CD1c-positive myeloid dendritic cell (primary cell): ENCODE measurements at regions not wholly inside any gene's neighbourhood (a gene's known extent, or its start where the extent isn't known, plus 50 kb on each side); places are given as distances from the start of the nearest gene placed in this dataset.
A peak's percentile ranks its signal among the peaks of the same experiment; 100 is the strongest.
"Not testable (repeated sequence)": the region's sequence is repeated elsewhere in the genome, so short reads cannot be mapped to it uniquely, and the experiment has no call there.

ENCODE experiments used
- DNase-seq: peaks from one replicate; pipeline ENCODE4 v3.0.0-alpha.2; 2016; ENCODE audit errors: extremely low spot score

DNA sequence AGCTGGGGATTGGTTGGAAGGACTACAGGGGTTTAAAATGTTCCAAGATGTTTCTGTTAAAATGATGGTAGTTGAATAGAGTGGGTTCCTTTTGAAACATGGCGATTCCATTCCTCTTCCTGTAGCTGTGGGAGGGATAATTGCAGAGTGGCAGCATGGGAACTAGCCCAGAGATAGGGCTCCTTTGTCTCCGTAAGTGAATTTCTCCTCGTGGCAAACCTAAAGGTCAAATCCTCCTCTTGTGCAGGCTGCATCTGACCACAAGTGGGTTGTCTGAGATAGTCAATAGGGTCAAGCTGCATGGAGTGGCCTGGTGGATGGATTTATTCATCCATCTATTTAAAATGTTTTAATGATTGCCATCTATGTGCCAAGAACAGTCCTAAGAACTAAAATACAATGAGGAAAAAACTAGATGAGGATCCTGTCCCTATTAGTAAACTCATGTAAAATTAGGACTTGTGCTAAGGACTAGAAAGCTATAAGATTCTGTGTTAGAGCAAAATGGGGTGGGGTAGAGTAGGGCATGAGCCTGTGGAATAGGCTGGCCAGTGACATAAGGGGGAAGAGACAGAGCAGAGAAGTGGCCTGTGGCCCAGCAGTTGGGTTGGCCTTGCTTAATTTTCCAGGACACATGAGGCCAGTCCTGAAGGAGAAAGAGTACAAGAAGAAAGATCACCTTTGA lies 89.1 kb upstream of the IVNS1ABP start:
- DNase-seq = no peak

DNA sequence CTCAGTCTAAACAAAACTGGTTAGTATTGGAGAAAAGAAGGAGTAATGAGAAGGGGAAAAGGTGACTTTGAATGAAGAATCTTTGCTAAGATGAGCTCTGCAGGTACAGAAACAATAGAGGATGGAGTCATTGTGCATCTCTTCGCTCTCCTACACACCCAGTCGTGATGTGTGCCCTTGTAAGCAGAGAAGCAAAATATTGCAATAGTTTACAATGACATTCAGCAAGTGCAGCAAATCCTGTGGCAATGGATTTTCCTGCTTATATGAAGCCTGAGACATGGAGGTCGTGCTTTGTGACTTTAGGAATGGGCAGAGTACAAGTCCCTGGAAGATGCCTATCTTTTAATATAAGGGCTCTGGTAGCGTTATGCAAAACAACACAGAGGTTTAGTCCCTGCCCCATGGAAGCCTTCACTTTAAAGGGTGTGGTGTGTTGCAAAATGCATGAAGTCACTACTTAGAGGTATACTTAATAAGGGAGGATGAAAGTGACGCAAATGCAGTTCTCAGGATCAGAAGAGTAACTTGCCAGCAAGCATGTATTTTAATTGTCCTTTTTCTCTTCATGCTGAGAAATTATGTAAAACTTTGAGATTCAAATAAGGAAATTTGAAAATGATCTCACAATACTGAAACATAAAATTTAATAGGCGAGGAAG lies 88.0 kb upstream of the IVNS1ABP start:
- DNase-seq = no peak

DNA sequence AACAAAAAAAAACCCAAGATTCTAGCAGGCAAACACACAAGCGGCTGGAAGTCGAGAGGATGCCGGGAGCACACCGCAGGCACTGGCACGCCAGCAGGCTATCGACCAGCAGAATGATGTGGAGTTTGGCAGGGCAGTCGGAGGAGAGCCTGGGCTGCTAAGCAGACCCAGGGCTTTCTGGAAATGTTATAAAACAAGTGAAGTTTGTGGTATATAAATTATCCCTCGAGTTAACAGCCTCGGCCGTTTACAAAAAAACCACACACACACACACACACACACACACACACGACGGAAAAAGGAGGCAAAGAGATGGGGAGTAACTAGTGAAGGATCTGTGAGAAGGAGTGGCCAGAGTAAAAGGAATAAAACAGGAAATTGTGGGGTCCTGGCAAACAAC lies 87.2 kb upstream of the IVNS1ABP start:
- DNase-seq = no peak

DNA sequence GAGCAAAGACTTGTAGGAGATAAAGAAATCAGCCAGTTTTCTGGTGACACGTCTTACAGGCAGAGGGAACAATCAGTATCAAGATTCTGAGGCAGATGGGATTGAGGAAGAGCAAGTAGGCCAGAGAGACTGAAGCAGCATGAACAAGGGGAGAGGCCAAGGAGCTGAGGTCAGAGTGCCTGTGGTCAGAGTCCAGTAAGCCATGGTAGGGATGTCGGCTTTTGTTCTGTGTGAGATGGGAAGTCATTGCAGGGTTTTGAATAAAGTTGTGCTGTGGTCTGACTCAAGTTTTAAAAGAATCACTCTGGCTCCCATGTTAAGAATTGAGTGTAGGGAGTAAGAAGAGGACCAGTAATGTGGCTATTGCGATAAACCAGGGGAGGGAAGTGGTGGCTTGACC lies 85.9 kb upstream of the IVNS1ABP start:
- DNase-seq = peak; percentile 18

DNA sequence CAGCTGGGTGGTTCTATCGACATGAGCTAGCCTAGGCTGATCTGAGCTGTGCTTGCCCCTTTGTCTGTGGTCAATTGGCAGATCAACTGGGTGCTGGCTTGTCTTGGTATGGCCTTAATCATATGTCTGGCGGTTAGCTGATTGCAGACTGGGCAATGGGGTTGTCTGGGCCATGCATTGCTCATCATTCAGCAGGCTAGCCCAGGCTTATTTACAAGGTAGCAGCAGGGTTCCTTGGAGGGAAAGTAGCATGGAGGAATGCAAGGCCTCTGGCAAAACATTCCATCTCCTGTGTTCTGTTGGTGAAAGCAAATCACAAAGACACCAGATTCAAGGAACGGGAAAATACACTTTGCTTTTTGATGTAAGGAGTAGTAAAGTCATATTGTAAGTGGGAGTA lies 84.0 kb upstream of the IVNS1ABP start:
- DNase-seq = no peak

DNA sequence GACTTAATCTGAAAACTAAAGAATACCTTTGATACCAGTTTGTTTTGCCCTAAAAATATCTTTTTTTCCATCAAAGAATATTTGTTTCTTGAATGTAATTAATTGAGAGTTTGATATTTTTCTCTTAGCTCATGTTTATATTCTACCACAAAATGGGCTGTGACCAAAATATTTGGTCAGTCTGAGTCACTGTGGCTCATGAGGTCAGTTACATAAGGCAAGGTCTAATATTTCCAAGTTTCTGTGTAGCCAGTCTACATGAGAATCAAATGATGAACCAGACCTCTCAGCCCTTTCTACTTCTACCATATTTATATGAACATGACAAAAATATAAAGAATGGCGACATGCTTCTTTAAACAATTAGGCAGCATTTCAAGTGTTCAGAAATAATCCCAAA lies 83.0 kb upstream of the IVNS1ABP start:
- DNase-seq = no peak

DNA sequence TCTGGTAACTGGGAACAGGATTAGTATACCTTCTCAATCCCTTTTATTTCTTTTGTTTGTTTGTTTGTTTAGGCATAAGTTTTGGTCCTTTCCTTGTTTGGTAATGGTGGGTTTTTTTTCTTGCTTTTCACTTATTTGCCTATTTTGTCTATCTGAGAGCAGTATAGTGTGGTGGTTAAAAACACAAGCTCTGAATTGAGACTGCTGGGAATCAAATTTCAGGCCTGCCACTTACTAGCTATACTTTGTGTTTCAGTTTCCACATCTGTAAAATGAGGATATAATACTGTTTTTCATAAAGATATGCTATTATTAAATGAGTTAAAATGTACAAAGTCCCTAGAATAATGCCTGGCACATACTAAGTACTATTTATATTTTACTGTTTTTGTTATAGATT lies 81.6 kb upstream of the IVNS1ABP start:
- no peak for DNase-seq

DNA sequence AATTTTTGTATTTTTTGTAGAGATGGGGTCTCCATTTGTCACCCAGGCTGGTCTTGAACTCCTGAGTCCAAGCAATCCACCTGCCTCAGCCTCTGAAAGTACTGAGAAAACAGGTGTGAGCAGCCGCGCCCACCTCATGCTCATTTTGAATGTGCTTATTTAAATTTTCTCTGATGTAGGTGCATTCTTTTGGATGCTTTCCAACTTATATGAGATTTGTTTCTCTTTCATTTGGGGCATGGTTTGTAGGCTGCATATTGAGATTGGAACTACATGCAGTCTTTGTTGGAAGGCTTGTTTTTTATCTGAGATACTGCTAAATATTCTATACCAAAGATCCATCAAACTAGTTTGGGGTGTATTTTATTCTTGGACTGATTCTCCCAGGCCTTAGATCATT lies 81.0 kb upstream of the IVNS1ABP start:
- no peak for DNase-seq

DNA sequence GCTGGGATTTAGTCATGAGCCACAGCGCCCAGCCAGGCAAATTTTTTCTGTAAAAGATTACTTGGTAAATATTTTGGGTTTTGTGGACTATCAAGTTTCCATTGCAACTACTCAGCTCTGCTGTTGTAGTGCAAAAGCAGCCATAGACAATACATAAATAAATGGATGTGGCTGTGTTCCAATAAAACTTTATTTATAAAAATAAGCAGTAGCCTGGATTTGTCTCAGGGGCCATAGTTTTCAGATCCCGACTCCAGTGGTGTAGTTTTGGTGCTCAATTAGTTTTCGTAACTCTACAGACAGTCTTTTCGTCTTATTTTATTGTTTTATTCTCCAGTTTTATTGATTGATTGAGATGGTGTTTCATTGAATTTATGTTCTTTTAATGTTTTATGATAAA lies 80.1 kb upstream of the IVNS1ABP start:
- no peak for DNase-seq

DNA sequence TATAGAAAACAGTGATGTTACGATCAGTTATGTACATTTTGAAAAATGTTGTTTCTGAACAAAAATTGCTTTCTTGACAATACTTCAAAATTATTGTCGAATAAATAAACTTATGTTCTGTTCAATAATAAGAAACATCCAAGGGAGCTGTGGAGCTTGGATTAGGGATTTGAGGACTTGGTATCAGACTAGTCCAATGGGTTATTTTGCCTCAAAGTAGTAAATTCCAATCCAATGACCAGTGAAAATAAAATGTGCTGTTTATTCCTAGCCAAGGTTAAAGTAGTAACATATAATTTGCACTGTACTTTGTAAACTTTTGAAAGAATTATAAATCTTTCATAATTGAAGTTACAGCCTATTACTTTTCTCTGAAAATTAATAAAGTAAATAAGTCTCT lies 79.1 kb upstream of the IVNS1ABP start:
- no peak for DNase-seq

DNA sequence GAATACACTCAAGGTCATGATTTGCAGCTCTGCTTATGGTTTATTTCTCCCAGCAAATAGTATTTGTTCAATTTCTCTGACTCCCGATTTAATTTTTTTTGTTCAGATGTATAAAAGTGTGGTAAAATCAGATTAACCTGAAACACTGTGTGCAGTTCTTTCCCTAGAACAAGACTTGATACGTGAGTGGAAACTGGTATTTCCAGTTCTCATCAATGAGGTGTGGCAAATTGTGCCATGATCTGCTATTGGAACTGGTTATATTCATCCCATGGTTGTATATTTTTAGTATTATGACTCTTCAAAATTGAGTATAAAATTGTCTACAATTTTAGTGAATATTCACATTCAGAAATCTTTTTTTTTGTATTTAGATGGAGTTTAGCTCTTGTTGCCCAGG lies 76.8 kb upstream of the IVNS1ABP start:
- DNase-seq = no peak

DNA sequence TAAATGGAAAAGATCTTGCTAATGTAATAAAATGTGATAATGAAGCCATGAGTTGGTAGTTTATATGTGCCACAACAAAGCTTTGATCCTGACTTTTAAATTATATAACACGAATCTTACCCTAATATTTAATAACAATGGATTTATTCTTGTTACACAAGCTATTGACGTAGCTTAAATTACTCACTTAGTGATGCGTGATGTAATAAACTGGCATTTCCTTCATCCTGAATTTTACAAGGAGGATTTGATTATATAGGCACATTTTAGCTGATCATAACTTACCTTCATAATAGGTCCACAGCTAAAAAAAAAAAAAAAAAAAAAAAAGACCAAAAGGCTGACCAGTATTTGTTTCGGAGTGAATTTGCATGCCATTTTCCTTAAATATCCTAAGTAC lies 76.2 kb upstream of the IVNS1ABP start:
- DNase-seq = no peak

DNA sequence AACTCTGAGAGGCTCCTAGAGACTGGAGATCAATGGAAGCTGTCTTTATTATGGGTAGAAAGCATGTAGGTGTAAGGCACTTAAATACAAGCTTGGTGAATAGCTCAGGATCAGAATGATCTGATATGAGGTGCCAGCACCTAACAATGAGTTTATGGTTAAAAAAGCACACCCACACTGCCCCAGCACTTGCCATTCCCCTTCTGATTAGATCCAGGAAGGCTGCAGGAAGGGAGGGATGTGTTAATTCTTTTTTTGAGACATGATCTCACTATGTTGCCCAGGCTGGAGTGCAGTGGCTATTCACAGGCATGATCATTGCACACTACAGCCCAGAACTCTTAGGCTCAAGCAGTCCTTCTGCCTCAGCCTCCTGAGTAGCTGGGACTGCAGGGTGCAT lies 71.8 kb upstream of the IVNS1ABP start:
- DNase-seq = no peak

DNA sequence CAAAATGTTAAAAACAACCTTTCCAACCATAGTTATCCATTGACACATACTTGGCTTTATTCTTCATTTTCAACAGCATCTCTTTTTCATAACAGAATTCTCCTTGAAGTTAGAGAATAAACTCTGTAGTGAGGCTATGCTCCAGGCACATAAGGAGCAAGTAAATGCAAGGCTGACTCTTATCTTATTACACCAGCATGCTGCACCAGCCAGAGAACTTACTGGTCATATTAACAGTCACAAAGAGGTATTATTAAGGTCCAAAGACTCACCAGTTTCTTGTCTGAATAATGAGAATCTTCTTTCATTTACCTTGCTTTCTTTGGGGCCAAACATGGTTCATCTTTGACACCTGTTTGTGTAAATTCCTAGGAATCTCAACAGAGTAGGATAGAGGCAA lies 71.3 kb upstream of the IVNS1ABP start:
- DNase-seq = no peak

DNA sequence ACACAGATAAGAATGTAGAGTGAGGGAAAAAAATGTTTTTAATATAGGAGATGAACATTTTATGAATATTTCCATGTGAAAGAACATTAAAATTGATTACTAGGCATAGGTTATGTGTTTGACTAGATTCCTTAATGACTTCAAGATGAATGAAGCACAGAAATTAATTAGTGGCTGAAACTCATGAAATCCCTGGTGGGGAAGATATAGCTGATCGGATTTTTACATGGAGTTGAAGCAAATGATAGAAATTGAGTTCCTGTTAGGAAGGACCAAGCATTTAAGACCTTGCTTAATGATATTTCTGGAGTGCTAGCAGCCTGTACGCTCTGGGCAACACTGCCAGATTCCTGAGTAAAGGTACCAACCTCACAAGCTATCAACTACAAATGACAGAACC lies 68.9 kb upstream of the IVNS1ABP start:
- DNase-seq = no peak

DNA sequence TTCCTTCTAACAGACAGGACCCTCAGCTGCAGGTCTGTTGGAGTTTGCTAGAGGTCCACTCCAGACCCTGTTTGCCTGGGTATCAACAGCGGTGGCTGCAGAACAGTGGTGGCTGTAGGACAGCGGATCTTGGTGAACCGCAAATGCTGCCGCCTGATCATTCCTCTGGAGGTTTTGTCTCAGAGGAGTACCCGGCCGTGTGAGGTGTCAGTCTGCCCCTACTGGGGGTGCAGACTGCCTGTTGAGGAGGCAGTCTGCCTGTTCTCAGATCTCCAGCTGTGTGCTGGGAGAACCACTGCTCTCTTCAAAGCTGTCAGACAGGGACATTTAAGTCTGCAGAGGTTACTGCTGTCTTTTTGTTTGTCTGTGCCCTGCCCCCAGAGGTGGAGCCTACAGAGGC lies 66.8 kb upstream of the IVNS1ABP start:
- not testable (repeated sequence) for DNase-seq

DNA sequence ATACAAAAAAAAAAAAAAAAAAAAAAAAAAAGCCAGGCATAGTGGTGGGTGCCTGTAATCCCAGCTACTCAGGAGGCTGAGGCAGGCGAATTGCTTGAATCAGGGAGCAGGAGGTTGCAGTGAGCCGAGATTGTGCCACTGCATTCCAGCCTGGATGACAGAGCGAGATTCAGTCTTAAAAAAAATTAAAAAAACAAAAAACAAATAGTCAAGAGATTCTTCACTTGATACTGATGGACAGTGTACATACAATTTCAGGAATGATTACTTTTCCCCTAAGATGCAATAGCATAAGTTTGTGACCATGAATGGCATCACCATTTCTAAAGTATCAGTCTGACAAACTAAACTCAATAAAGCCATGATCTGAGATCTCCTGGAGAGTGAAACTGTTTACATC lies 60.8 kb upstream of the IVNS1ABP start:
- no peak for DNase-seq

DNA sequence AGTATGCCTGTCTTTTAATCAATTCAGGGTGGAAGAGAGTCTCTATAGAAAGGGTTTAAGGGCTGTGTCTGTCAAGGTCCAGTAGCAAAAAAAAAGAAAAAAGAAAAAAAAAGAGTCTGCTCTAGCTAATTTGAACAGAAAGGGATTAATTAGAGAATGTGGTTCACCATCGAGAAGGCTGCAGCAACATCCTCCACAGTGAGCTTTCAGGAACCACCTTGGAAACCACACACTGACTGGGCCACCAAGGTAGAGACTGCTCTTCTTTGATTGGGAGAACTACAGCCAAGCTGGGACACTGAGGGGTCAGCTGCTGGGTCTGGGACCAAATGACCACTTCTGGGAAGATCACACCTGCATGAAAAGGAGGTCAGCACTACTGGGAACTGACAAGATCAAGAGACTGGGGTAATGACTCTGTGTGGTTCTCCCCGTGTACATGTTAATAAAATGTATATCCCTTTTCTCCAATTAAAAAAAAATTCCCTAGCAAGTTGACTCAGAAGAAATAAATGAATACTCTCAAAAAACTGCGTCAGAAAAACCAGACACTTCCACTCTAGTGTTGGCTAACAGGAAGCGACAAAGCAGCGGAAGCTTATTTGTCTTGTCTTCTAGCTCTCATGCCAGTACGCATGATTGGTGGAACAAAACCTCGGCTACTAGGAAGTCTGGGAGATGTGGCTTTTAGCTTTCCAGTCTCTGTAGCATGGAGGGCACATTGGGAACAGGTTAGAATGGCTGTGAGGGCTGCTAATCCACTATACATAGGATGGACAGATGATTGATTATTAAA lies 60.0 kb upstream of the IVNS1ABP start:
- DNase-seq = peak; percentile 66

DNA sequence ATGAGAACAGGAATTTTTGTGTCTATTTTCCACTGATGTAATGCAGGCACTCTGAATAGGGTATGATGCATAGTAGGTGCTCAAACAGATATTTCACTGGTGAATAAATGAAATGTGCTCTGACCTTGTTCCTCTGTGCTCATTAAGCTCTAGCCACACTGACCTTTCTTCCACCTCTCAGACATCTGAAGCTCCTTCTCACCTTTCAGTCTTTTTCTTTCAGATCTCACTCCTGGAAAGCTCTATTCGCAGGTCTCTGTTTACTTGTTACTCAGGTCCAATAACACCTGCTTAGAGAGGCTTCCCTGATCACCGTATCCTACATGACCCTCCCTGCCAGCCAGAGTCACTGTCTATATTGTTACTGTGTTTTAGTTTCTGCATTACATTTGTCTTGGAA lies 59.2 kb upstream of the IVNS1ABP start:
- no peak for DNase-seq

DNA sequence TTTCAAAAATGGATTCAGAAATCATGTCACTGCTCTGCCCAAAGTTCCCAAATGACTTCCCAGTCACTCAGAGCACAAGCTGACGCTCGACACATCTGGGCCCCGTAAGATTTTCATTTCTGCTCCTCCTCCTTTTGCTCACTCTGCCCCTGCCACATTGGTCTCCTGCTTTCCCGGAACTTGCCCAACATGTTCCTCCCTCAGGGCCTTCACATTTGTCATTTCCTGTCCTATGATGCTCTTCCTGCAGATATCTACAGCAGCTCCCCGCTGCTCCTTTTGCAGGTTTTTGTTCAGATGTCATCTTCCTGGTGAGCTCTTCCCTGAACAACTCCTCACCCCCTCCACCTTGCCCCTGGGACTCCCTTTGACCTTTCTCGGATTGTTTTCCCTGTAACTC lies 58.5 kb upstream of the IVNS1ABP start:
- peak; percentile 58 for DNase-seq

DNA sequence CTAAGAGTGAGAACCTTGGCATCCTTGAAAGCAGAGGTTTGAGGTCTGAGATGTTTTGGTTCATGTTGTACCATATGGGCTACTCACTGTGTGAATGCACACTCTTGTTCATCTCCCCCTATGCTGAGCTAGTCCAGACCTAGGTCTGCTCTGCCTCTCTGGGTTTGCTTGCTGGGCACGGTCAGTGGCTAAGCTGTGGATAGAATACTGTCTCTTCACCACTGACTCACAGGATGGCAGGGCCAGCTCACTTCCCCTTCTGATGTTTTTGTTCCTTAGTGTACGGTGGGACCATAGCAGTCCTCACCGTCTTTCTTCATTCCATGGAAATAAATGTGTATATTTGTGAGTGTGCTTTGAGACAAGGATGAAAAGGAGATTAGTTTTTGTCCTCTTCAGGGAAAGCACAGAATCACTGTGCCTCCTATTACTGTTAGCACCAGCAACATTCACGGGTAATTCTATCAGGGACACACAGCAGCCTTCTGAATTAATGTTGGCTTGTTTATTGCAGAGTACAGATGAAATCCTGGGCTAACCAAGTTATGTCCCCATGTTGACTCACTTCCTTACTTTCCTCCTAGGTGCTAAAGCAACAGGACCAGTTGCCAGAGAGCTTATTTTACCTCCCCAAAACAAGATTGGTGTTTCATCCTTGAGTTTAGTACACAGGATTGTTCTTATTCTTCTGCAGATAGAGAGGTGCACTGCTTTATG lies 56.9 kb upstream of the IVNS1ABP start:
- peak; percentile 77 for DNase-seq

DNA sequence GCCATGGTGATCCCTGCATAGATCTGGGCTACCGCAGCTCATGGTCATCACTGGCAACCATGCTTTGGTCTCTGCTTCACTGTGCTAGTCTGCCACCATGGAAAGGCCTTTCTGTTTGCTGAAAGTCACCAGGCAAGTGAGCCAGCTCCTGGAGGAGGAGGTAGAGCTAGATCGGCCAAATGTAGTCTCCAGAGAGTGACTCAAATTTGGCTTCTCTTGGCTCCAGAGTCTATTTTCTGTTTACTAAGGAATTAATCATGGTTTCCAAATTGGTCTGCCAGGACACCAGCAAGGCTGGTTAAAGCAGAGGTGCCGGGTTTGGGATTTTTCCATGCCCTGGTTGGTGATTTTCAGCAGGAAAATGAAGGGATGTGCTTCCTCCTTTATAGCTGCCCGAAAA lies 52.7 kb upstream of the IVNS1ABP start:
- no peak for DNase-seq
